ENCODE measurements at regions not wholly inside any gene's neighbourhood (a gene's known extent, or its start where the extent isn't known, plus 50 kb on each side); places are given as distances from the start of the nearest gene placed in this dataset.

DNA sequence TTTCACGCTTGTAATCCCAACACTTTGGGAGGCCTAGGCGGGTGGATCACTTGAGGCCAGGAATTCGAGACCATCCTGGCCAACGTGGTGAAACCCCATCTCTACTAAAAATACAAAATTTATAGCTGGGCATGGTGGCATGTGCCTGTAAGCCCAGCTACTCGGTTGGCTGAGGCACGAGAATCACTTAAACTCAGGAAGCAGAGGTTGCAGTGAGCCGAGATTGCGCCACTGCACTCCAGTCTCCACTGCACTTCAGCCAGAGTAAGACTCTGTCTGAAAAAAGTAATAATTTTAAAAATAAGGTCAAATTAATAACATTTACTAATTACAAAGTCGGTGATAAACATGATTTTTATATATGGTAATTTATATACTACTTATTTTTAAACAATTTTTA lies 155.9 kb downstream of the AXIN2 start:
- no peak for DNase-seq

DNA sequence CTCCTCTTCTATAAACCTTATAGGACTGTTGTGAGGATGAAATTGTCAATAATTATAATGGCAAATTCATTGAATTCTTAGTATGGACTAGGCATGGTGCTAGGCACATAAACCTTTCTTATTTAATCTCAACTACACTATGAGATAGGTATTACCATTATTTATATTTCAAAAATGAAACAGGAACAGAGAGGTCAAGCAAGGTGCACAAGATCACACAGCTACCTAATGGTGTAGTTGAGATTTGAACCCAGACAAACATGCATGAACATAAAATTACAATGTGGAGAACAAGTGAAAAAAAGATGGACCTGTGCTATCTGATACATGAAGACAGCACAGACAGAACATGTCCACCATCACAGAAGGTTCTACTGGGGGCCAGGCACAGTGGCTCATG lies 156.7 kb downstream of the AXIN2 start:
- DNase-seq: no peak

- no peak for DNase-seq
These were observed 157.8 kb downstream of the AXIN2 start for GRCh38 chr17:65403626-65404025.

- no peak for DNase-seq
These were observed 158.6 kb downstream of the AXIN2 start for GRCh38 chr17:65402513-65403496.

- DNase-seq: no peak
These were observed 159.9 kb downstream of the AXIN2 start for GRCh38 chr17:65401561-65401960.

DNA sequence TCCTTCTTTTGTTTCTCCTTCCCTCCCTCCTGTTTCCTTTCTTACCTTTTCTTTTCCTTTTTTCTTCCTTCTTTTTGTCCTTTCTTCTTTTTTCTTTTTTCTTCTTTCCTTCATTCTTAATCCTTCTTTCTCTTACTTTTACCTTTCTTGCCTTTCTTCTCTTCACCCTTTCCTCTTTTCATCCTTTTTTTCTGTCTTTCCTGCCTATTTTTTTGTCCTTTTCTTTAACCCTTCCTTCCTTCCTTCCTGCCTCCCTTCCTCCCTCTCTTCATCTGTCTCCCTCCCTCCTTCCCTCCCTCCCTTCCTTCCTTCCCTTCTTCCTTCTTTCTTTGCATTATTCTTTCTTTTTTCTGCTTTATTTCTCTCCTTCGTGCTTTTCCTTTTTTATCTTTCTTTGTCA lies 160.7 kb downstream of the AXIN2 start:
- no peak for DNase-seq

DNA sequence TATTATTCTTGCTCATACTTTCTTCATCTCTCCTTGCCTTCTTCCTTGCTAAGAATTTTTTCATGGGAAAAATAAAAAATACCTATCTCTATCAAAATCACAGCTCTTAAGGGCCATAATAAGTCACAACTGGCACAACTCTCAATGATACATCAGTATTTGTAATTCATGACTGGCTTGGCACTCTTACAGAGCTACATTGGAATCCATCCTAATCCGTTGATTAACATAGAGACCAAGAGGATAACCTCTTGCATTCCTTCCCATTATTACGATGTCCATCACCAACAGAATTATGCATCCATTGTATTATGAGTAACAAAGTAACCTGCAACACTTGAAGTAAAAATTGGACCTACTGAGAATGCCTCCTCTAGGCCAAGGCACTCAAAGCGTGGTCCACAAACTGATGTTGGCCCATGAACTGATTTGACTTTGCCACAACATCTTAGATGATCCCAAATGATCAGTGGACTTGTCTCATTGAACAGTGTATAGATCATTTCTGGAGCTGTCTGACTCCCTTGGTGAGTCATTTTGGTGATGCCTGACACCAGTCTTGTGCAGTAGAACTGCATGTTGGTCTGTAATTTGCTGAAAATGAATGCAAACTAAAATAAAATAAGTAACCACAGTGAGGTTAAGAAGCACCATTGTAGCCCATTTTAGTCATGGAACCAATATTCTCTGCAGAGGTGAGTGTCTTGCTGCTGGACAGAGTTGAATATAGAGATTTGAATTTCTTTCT lies 163.2 kb downstream of the AXIN2 start:
- DNase-seq: no peak

- DNase-seq: no peak
These were observed 165.5 kb downstream of the AXIN2 start for GRCh38 chr17:65395924-65396323.

DNA sequence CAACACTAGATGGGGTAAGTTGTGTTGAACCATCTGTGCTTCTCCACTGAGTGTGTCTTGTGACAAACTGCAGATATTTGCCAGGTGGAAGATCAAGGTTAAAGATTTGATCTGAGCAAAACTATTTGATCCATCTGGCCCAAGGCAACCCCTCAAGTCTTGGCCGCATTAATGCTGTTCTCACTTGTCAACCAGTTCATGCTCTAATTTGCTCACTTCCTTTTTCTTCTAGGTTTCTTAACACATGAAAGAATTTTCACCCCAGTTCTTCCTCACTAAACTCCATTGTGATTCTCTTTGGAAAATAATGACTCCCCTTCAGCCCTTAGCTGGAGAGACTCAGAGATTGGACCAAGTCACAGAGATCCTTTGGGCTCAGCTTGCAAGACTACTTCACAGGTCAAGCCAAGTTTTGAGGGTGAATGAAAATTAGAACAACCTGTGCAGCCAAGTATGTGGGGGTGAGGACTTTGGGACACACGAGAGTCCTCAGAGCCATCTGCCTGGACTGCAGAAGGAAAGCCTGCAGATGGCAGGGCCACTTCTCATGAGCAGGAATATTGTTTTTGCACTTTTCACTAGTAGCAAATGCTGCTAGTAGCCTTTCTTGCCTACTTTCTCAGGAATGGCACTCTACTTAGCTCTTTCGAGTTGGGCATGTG lies 166.5 kb downstream of the AXIN2 start:
- DNase-seq: no peak

DNA sequence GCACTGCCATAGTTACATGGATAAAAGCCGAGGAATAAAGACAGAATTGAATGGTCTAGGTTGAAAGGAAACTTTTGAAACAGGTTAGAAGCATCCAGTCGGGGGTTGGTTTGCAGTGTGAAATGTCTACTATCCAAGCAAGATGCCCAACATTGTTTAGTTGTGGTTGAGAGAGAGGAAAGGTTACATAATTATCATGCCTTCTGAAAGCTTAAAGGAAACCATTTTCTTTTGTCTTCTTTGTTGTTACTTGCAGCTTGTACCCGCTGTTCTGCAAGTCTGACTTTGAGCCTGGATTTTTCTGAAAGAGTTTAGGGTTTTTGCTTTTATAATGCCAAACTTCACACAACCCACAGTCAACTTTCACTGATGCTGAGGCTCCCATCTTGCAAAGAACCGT lies 167.9 kb downstream of the AXIN2 start:
- no peak for DNase-seq

DNA sequence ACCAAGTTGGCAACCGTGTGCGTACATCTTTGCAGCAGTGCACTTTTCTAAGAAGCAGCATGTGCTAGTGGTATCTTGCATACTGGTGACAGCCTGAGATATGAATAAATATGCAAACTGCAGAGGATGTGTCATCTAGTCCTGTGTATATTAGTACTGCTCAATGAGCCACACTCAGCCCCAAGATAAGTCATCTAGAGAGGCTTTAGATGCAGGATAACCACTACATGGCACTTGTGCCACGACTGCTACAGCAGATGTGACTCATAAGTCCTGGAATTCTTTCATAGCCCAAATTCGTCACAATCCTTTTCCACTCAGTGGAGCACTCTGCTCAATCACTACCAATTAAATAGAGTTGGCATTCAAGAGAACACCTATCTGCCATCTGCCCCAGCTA lies 171.5 kb downstream of the AXIN2 start:
- no peak for DNase-seq

GRCh38 chr17:65389426-65389825 lies 172.0 kb downstream of the AXIN2 start:
- DNase-seq: no peak

DNA sequence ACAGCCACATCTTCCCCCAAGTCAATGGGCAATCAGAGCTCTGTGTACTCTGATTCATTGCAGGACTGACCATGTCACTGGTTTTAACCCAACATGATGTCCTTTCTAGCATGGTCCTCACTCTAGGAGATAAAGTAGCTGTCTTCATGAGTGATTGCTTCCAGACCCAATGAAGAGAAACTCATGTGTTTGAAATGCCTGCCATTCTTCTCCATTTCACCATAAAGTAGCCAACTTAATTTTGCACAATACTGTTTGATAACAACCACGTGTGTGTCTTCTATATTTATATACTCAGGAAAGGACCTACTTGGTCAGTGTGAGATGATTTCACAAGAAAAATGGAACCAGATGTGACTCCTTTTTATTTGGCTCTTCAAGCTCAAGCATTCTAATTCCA lies 172.5 kb downstream of the AXIN2 start:
- DNase-seq: no peak

DNA sequence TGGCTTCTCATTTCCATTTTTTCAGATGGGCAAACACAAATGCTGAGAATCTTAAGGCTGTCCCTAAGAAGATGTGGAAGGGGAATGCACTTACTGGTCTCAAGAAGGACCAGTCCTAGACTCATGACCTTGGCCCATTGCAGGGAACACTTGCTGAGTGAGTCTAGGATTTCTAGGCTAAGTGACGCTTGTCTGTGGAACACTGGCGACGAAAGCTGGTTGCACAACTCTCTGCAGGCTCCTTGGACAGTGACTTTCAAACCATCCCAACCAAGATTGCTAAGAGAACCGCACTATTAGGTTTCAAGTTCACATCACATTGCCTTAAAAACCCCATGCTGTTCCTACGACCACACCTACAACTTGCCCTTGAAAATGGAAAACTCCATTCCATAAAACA lies 174.1 kb downstream of the AXIN2 start:
- DNase-seq: no peak

- no peak for DNase-seq
These were observed 175.7 kb downstream of the AXIN2 start for GRCh38 chr17:65385726-65386125.

DNA sequence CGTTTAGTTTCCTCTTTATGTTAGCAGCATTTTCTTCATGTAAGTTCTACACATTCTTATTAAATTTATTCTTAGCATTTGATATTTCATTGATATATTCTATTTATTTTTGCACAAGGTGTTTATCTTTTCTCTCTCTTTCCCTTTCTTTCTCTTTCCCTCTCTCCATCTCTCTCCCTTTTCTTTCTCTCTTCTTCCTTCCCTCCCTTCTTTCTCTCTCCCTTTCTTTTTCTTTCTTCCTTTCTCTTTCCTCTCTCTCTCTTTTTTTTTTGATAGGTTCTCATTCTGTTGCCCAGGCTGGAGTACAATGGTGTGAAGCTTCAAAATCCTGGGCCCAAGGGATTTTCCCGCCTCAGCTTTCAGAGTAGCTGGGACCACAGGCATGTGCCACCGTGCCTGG lies 176.4 kb downstream of the AXIN2 start:
- no peak for DNase-seq

DNA sequence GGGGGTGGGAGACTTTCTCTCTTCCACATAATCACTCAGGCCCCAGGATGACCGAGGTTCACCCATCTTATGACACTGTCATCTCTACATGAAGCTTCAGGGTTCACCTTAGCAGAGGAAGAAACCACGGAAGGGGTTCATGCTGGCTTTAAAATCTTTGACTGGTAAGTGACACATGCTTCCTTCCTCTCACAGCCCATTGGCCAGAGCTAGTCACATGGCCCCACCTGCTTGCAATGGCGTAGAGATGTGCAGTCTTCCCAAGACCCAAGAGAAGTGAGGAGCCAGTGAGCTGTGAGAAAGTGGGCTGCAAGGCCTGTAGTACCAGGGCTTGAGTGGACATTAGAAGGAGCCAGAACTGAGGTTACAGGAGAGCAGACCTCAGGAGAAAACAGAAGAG lies 180.3 kb downstream of the AXIN2 start:
- DNase-seq: no peak

DNA sequence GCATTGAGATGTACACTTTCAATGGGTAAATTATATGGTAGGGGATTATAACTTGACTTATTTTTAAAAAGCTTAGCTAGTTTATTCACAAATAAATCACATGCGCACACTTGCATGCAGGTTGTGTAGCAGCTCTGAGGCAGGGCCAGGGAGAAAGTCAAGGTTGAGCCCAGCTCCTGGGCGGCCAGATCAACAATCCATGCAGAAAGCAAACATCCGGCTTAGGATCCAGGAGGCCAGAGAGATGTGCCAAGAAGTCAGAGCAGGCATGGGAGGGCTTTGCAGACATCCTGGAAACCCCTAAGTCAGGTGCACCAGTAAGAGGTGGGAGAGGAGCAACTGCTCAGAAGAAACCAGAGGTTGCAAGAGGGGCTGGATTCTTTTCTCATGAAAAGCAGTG lies 186.5 kb downstream of the AXIN2 start:
- DNase-seq: no peak

GRCh38 chr17:65371702-65372101 lies 189.7 kb downstream of the AXIN2 start:
- no peak for DNase-seq

DNA sequence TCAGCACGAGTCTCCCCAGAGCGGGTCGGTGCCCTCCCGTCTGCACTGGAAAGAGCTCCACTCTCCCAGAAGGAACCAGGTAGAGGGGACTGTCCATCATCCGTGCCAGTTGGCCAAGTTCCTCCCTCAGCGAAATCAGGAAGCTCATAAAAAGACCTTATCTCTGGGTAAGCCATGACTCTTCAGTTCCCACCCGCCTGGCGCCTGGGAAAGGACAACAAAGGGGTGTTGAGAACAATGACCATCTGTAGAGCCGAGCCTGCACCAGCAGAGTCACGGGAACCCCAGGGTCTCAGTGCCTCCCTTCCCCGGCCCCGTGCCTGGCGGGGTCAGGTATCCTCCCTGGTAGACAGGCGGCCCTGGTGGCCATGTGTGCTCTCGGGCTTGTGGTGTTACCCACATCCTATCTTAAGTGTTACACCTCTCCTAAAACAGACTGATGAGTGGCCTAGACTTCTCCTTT lies 190.7 kb downstream of the AXIN2 start:
- no peak for DNase-seq

- DNase-seq: no peak
These were observed 193.1 kb downstream of the AXIN2 start for GRCh38 chr17:65368341-65368740.

DNA sequence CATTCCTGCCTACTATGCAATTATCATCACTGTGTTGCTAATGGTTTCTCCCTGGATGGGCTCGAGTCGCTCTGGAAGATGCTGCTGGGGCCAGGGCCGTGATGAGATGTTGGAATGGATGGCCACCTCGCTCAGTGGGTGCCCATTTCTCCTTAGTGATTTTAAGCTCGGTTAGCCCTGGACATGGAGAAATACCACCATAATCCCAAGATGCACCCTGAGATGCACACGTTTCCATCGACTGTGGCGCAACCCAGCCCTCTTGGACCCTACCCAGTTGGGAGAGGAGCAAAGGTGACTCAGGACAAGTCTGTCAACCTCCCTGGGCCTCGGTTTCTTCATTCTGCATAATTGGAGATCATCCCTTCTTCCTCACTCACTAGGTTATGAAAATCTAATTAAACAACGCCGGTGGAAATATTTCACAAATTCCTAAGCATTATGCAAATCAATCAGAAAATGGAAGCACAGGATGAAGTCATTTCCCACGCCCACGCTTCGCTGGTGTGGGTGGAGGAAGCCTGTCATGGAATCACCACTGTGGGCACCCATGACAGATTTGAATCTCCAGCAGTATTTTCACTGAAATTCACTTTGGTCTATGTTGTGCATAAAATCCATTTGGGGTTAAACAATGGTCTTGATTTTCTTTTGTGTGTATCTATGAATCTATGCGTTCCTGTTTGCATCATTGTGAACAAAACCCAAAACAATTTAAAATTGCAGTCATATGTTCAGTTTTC lies 195.2 kb downstream of the AXIN2 start:
- DNase-seq: no peak
